ENCODE measurements at regions not wholly inside any gene's neighbourhood (a gene's known extent, or its start where the extent isn't known, plus 50 kb on each side); places are given as distances from the start of the nearest gene placed in this dataset.

DNA sequence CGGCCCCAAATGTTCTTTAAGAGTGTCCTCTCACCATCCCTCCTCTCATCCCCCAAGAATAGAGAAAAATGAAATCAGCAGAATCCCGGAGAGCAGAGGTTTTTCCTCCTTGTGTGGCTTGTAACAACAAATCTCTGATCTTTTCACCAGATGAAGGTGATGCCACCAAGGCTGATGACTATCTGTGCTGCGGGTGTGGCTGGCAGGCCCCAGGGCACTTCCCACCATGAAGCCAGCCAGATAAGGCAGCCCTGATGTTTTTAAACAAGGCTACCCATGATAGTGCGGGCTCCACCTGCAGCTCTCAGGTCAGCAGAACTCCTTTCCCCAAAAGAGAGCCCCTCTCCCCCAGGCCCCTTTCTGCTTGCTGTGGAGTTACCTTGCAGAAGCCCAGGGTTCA is 58.0 kb upstream of the PARP11 start:
- no peak for DNase-seq (ENCODE audit: low read depth in 4 of 4, low spot score in 2 of 4)

DNA sequence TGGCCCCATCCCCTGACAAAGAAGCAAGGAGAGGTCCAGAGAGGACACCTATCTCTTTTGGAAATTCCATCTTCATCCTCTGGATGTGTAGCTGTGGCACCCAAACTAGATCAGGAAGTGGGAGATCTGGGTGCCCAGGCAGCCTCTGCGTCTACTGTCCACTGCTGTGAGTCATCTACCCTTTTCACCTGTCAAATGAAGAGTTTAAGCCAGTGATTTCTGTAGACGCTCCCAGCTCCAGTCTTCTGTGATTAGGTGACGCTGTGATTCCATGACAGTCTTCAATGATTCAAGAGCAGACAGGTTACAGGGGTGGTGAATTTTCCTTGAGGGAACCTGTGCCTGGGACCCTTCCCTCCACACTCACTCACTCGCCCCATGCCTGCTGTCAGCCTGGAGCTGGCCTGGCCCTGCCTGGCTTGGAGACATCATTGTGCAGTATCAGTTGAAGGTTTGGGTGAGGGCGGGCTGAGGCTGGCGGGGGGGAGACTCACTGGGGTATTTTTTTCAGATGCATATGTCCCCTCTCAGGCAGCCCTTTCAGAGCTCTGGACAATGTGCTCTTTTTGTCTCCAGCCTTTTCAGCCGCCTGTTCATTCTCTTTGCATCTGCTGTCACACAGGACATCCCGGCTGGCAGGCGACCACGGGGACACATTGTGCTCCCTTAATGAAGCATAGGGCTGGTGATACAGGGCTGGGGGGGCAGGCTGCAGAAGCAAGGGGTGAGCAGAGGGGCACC is 56.8 kb upstream of the PARP11 start:
- no peak for DNase-seq (ENCODE audit: low read depth in 4 of 4, low spot score in 2 of 4)

DNA sequence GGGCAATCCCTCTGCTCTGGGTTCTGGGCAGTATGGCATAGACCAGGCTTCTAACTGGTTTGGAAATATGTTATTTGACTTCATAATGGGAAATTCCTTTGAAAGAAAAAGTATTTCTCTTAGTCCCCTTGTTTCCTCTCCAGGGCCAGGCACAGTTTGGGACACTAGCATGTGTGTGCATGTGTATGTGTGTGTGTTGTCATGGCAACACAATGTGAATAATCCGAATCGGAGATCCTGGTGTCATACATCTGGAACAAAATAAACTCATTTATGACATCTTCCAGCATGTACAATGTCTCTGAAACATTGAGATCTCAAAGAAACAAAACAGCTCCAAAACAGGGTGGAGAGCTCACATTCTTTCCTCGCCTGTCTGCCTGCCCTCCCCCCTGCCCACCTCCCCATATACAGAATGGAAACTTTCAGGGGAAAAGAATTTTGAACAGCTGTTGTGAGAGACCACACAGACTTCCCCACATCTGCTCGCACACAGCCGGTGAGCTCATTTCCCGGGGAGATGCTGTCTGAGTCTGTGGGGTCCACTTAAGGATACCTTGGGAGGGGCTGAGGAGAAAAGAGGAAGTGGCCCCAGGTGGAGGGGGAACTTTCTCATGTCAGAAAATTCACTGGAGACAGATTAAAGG is 55.5 kb upstream of the PARP11 start:
- DNase-seq (ENCODE audit: low read depth in 4 of 4, low spot score in 2 of 4) = no peak

DNA sequence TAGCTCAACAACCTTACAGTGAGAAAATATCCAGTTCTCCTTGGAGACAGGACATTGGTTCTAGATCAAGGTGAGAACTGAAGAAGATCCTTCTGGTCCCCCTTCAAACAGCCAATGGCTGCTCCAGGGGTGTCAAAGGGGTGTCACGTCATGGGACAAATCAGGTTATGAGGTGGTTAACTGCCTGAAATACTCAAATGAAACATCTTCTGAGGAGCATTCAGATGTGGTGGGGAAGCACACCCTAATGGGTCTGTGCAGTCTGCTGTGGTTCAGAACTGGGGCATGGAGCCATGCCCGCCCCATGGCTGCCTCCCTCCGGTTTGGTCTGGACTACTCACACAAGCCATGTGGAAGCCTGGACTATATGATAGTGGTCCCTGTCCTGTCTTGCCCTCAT is 52.4 kb upstream of the PARP11 start:
- DNase-seq (ENCODE audit: low read depth in 4 of 4, low spot score in 2 of 4) = no peak

DNA sequence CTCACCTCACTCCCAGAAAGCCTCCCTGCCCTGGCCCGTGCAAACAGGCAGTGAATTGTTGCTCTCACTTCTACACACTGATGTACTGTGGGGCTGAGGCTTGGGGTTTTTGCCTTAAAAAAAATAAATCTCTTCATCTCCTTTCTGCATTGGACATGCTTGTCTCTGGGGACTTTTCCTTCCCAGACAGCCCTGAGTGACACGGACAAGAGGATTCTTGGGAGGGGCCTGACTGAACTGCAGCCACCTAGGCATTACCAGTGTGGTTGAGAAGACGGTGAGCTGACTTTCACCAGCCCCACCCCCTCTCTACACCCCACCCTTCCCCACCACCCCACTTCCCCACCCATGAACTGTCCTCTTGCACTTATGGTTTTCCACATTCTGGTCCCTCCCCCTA is 51.6 kb upstream of the PARP11 start:
- DNase-seq (ENCODE audit: low read depth in 4 of 4, low spot score in 2 of 4) = no peak

GRCh38 chr12:3923021-3923420 is 49.8 kb upstream of the PARP11 start:
- no peak for DNase-seq (ENCODE audit: low read depth in 4 of 4, low spot score in 2 of 4)

Measured in left renal cortex interstitium (tissue), 4 donors.